HG02571 (cell line): ENCODE measurements at regions not wholly inside any gene's neighbourhood (a gene's known extent, or its start where the extent isn't known, plus 50 kb on each side); places are given as distances from the start of the nearest gene placed in this dataset.
"Not testable (repeated sequence)": the region's sequence is repeated elsewhere in the genome, so short reads cannot be mapped to it uniquely, and the experiment has no call there.

ENCODE experiments used
- ATAC-seq: cut with Tn5 transposase; IDR thresholded peaks from one replicate; pipeline ENCODE4 v1.9.1; 2021; ENCODE audit warnings: mild to moderate bottlenecking, moderate library complexity; ENCODE audit not compliant: unreplicated experiment

DNA sequence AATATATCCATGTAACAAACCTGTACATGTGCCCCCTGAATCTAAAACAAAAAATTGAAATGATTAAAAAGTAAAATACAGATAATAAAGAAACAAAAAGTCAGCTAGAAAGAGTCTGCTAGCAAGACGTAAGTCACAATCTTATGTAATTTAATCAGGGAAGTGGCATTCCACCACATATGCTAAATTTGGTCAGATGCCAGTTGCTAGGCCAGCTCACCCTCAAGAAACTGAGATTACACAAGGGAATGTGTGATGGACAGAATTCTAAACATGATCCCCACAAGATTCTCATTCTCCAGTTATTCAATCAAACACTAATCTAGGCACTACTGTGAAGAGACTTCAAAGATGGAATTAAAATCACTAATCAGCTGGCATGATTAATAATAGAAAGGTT, 689.3 kb downstream of the CENPC start:
- ATAC-seq: no peak

DNA sequence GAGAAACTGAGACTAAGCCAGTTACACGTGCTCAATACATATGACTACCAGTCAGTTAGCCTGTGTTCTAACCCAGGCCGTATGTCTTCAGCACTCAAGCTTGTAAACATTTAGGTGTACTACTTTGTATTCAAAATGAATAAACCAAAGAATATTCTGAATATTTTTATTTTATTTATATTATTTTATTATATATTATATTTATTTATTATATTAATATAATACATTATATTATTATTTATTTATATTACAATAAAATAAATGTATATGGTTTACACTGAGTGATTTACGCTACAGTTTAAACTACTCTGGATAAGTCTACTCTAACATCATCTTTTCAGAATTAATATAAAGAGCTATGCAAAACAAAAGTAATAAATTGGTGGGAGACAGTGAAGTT, 691.5 kb downstream of the CENPC start:
- ATAC-seq: no peak

DNA sequence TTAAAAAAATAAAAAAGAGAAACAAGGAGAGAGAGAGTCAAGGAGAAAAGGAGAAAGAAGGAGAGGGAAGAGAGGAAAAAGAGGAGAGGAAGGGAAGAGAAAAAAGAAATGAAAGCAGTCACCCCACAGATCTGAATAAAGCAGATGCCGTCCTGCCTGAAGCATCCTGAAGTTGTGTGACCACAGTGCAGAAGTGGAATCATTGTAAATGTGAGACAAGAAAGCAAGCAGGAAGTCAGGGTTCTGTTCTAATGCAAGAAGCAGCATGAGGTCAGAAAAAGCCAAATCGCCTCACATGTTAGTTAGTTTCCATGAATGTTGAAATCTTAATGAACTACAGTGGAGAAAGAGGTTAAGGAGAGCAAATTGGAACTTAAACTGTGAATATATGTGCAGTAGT, 692.5 kb downstream of the CENPC start:
- no peak for ATAC-seq

DNA sequence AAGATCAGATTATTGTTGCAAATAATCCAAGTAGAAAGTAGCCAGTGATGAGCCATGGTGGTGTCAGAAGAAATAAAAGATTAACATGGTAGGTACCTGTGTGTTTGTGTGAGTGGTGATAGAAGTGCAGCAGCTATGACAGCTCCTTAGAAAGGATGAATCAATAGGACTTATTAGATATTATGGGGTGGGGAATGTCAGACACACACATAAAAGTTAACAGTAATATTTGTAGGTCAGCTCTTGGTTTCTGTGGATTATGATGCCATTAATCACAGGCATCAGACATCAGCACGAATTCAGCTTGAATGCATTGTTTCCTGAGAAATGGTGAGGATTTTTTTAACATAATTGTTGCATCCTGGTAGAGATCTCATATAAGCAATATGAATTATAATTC, 695.7 kb downstream of the CENPC start:
- no peak for ATAC-seq

DNA sequence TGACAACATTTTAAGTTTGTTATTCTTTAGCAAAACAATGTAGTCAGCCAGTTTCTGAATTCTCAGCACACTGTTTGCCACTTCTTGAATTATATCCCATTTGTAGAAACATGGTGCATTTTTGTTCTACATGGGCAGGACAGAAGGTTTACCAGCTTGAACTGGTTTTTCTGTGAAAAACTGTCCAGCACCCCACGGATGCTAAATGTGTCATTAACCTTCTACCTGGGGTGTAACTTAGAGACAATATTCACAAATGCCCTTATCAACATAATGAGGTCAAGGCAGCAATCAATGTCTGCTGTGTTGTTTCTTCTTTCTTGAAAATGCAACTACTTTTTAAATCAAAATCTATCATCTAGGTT, 702.6 kb downstream of the CENPC start:
- ATAC-seq: no peak

DNA sequence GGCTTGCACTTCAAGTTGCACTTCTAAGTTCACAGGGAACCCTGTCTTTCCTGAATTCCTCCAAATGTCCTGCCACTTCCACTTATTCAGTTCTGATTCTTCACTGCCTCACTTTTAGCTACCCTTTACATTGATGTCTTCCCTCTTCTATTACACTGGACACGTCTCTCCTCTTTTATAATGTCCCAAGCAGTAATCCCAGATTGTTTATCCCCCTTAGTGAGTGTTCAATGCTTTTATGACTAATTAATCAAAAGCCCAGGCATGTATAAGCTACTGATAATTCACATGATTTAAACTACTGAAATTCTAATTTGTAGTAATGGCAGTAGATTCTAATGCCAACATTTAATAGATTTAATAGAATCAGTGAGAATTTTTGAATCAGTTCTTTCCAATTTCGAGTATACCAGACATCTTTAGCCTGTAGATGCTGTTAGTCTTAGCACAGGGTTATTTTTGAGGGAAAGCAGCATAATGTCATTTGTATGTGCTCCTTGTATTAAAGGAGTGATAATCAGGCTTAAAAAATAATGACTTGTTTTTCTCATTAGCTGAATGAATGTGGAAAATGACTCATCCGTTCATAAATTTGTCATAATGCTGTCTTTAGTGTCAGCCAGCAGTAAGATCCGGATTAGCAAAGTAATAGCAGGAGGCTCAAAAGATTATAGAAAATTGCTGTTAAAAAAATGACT, 703.1 kb downstream of the CENPC start:
- ATAC-seq: no peak

DNA sequence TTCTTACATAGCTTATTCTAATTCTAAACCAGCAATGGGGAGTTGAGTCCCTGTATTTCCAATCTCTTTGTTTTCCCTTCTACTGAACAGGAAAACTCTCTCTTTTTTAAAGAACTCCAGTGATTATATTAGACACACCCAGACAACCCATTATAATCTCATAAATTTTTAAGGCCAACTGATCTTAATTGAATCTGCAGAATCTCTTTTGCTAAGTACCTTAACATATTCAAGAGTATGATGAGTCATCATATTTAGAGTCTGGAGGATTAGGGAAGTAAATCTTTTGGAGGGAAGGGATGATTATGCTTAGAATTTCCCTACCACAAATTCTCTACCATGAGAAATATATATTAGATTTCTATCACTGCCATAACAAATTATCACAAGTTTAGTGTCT, 705.1 kb downstream of the CENPC start:
- no peak for ATAC-seq

DNA sequence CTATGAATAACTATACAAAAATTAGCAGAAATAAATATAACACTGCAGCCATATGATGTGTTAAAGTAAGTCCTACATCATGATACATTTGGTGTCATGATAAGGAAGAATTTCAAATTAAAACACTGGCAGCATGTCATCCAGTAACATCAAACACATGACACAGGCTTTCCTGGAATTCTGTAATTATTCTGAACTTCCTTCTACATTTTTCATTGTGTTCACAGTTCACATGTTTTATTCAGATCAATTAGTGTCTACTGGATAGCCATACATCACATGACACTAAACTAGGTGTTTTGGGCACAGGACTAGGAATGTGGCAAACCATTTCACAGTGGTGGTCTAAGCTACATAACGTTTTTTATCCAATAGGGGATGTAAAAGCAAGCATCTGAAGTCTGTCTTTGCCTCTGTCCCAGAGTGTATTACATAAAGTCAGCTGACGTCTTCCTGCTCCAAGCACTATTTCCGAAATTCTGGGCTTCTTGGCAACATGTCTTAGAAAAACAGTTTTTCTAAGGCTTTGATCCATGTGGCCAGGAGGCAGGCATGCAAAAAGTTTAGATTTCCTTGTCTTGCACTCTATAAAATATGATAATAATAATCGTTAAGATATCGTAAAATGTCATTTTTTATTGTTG, 707.9 kb downstream of the CENPC start:
- no peak for ATAC-seq

DNA sequence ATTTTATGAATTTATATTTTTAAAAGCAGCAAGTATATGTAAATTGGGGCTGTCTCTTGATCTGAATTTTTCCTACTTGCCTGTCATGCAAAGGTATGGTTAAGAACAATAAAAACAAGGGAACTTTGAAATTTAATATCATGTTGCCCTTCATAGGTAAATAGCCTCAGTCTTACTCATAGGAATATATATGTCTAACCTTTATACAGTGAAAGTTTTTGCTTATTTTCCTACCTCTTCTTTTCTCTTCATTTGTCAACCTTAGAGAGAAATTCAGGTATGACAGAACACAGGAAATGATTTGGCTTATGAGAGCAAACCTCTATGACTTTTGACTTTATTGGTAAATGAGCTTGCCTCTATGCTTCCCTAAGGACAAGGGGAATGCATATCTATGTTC, 716.0 kb downstream of the CENPC start:
- no peak for ATAC-seq

DNA sequence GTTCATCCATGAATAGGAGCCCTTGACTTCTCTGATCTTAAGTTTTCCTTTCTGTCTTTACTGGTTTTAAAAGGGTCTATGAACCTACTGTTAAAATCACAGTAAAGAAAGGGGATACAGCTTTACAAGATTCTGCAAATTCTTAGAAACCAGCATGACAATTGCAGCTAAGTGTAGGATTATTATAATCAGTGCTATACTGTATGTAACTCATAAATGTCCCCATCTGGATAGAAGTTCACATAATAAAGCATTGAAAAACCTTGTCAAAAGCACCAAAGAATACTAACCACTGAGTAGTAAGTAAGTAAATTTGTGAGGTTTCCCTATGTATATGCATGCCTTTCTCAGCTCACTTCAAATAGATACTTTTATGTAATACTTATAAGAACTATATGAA, 724.6 kb downstream of the CENPC start:
- no peak for ATAC-seq

DNA sequence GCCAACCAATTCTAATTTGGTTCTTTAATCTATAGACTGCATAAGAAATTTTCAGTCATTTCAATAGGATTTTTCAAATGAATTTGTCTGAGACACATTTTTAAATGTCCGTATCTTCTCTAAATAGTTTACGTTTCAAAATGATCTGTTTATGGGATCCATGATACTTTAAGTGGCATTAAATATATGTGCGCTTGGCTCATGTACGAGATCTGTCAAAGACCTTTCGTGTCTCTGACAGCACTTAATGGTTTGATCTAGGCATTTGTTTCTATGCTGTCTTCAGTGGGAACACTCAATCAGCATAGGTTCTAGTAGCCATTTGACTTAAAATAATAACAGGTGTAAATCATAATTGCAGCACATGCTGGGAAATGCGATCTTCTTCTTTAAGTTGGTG, 731.0 kb downstream of the CENPC start:
- no peak for ATAC-seq

DNA sequence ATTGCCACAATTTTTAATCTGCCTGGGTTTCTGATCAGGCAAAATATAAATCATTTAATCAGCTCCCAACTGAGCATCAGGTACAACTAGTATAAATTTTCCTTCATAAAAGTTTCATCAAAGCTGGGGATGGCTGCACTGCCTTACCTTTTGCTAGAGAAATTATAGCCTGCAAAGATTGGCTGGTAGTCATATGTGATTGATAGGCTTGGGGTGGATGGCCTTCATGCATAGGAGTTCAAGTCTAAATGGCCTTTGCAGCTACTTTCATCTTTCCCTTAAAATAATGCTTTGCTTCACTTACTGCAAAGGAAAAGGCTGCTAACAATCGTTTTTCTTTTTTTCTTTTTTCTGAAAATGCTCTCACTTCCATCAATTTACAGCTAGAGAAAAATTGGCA, 739.7 kb downstream of the CENPC start:
- no peak for ATAC-seq

DNA sequence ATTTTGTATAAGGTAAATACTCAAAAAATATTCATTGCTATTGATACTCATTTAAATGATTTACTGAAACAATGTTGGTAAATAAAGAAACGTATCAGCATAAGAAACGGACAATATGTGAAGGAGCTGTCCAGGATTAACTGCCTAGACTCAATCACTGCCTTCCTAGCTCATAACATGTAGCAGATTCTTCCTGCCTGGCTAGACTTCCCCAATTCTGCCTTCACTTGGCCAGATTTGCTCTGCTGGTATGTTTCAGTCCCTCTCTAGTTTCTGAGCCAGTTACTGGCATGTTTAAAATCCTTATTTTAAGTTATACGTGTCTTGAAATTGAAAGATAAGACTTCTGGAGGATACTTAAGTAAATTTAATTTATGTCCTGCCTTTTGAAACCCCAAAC, 740.3 kb downstream of the CENPC start:
- no peak for ATAC-seq

DNA sequence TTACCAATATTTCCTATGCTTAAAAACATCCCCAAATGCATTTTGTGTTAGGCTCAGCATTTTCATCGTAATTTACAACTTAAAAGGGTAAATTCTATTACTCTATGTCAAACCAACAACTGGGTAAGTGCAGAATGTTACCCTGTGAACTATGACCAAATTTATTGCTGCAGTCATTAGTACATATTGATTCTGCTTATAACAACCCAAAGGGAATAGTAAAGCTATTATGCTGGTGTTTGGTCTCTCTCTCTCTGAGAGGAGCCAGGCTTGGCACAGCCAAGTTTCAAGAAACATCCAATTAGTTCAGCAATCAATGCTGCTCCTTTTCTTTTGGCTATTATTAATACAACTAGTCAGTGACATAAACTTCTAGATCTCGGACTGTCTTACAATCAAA, 747.7 kb downstream of the CENPC start:
- ATAC-seq: no peak

DNA sequence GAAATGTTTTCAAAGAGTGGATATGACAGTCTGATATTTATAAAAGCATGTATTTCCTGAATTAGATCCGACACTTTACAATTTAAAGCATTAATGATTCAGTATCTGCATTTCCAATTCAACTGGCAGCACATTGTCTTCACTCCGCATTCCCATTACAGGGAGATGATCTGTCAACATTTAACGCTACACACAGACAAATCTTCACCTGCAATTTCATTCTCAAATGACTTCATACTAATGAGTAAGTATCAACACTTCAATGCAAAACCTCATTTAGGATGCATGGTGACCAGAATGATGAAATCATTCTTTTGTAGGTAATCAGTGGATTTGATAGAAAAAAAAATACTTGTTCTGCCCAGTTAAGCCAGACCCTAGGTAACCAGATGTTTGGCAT, 749.6 kb downstream of the CENPC start:
- ATAC-seq: no peak

DNA sequence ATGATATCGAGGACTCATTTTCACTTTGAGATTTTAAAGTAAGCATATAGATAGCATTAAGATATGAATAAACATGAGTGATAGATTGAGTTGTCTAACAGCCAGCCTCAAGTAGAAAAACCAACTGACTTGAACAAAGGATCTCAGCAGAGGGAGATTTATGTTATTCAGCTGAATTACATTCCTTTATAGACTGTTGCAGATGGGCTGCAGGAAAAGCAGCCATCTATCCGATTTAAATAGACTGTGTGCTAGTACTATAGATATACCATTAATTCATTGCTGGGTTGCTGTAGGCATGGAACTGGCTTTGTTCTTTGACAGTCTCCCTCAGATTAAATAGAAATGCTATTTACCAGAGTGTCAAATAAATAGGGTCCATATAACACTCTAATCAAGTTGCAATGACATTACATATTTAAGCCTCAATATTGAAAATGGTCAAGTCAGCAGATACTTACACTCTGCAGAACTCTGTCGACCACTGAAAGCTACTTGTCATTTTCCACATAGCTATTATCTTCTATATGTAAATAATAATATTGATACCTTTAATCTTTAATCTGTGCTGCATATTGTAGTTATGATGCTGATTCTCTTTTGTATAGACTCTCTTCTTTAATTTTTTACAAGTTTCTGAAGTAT, 750.8 kb downstream of the CENPC start:
- no peak for ATAC-seq

DNA sequence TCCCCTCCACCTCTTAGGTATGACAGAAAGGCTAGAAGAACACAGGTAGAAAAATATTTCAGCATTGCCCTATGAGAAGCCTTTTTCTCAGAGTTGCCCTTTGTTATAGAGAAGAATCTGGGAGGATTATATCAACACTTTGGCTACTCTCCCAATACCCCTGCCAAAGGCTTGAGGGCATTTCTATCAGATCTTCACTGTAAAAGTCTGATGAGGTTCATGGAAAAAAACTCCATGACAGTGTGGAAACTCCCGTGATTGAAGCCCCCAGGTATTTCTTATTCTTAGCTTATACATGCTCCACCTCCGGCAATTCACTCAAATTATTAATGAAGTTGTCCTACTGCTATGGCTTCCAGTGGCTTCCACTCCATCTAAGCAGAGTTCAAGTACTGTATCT, 753.6 kb downstream of the CENPC start:
- ATAC-seq: no peak

DNA sequence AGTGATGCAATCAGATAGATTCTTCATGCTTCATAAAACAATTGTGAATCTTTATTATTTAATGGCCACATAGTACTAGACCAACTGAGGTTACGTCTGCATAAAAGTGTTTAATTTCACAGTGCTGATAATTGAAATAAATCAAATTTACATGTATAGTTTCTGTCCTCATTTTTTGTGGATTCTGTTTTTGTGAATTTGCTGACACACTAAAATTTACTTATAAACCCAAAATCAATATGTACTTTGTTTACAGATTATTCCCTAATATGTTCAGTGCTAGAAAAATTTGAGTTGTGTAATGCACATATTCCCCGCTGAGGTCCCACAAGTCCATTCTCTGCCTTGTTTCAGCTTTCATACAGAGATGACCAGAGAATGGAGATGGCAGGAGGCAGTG, 759.8 kb downstream of the CENPC start:
- no peak for ATAC-seq

DNA sequence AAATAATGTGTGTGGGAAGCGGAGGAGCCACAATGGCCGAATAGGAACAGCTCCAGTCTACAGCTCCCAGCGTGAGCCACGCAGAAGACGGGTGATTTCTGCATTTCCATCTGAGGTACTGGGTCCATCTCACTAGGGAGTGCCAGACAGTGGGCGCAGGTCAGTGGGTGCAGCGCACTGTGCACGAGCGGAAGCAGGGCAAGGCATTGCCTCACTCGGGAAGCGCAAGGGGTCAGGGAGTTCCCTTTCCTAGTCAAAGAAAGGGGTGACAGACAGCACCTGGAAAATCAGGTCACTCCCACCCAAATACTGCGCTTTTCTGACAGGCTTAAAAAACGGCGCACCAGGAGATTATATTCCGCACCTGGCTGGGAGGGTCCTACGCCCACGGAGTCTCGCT, 762.6 kb downstream of the CENPC start:
- not testable (repeated sequence) for ATAC-seq

DNA sequence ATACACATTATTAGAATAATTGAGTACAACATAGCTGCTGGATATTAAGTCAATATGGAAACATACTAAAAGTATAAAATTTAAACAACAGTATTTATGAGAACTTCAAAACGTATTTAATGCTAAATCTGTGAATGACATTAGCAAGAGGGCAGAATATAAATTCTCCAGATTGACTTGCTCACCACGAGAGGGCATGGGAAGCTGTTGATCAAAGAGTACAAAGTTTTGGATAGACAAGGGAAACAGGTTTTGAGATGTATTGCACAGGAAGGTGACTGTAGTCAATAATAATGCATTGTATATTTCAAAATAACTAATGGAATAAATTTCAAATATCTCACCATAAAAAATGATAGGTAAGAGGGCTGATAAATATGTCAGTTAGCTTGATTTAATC, 768.2 kb downstream of the CENPC start:
- ATAC-seq: no peak

DNA sequence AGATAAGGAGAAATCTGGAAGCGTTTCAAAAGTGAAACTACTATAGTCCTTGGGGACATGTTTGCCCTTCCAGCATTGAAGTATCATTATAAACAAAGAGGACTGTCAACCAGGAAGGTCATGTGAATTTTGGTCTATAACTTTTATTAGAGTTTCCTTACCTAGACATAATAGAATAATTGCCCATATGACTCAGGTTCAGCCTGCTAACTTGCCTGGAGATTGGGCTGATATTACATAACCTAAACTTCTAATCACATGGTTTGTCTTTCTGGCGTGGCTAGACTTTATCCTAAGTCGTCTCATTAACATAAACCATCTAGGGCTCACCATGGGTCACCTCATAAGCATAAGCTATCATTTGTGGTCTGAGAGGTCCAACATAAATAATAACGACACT, 775.9 kb downstream of the CENPC start:
- no peak for ATAC-seq

DNA sequence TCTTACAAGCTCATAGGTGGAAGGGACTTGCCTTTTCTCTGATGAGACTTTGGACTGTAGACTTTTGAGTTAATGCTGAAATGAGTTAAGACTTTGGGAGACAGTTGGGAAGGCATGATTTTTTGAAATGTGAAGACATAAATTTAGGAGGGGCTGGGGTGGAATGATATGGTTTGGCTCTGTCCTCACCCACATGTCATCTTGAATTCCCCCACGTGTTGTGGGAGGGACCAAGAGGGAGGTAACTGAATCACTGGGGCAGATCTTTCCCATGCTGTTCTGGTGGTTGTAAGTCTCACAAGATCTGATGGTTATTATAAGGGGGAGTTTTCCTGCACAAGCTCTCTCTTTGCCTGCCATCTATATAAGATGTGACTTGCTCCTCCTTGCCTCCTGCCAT, 777.9 kb downstream of the CENPC start:
- ATAC-seq: no peak

DNA sequence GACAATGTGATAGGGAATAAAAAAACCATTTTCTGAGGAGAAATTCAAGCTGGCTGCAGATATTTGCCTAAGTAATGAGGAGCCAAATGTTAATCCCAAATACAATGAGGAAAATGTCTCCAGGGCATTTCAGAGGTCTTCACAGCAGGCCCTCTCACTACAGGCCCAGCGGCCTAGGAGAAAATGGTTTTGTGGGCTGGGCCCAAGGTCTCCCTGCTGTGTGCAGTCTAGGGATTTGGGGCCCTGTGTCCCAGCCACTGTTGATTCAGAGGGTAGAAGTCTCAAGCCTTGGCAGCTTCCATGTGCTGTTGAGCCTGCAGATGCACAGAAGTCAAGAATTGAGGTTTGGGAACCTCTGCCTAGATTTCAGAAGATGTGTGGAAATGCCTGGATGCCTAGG, 778.7 kb downstream of the CENPC start:
- no peak for ATAC-seq
